CD4-positive, CD25-positive, alpha-beta regulatory T cell (primary cell): ENCODE measurements at regions not wholly inside any gene's neighbourhood (a gene's known extent, or its start where the extent isn't known, plus 50 kb on each side); places are given as distances from the start of the nearest gene placed in this dataset.

Source experiments
- ATAC-seq, 2 donors: fragments of 150-1000 bp; cut with Tn5 transposase; one replicate each; pipeline ENCODE4 v1.10.0; 2021; ENCODE audit warnings: low read depth in 2 of 2, moderate number of reproducible peaks in 2 of 2, moderate library complexity in 1 of 2
- DNase-seq, 3 donors: peaks; one replicate each; pipeline versions ENCODE4 v3.0.0 to v3.0.0-alpha.2; 2012 to 2022; ENCODE audit warnings: mixed read lengths in 1 of 3
- H3K27ac ChIP-seq: one replicate; pipeline ENCODE4 v1.7.0; 2013; ENCODE audit warnings: mild to moderate bottlenecking, low read length; ENCODE audit not compliant: insufficient read depth, poor library complexity, severe bottlenecking
- H3K27me3 ChIP-seq: one replicate; pipeline ENCODE4 v1.7.0; 2013; ENCODE audit warnings: low read length; ENCODE audit not compliant: control insufficient read depth, insufficient read depth
- H3K36me3 ChIP-seq: one replicate; pipeline ENCODE4 v1.7.0; 2013; ENCODE audit warnings: mild to moderate bottlenecking, low read length, moderate library complexity; ENCODE audit not compliant: control insufficient read depth, insufficient read depth
- H3K4me1 ChIP-seq: 2 replicates; pipeline ENCODE4 v1.7.0; 2013; ENCODE audit warnings: mild to moderate bottlenecking, low read length; ENCODE audit not compliant: insufficient read depth, control insufficient read depth, poor library complexity, severe bottlenecking
- H3K4me3 ChIP-seq: one replicate; pipeline ENCODE4 v1.7.0; 2013; ENCODE audit warnings: low read depth, mild to moderate bottlenecking, low read length, moderate library complexity
- H3K9me3 ChIP-seq, 2 experiments: 1 replicate in 1 of 2; 2 replicates in 1 of 2; pipeline ENCODE4 v1.7.0; 2013; ENCODE audit warnings: low read length in 2 of 2, mild to moderate bottlenecking in 1 of 2, moderate library complexity in 1 of 2; ENCODE audit not compliant: control insufficient read depth in 2 of 2
- H3K27ac Mint-ChIP-seq, 3 donors: one replicate each; pipeline ENCODE4 v1.8.0; 2020 to 2022; ENCODE audit warnings: mild to moderate bottlenecking in 3 of 3, mixed read lengths in 3 of 3, moderate library complexity in 2 of 3
- H3K27me3 Mint-ChIP-seq: one replicate; pipeline ENCODE4 v1.8.0; 2022; ENCODE audit warnings: mild to moderate bottlenecking, mixed read lengths
- H3K36me3 Mint-ChIP-seq: one replicate; pipeline ENCODE4 v1.8.0; 2020; ENCODE audit warnings: mixed read lengths
- H3K4me1 Mint-ChIP-seq, 4 donors: one replicate each; pipeline ENCODE4 v1.8.0; 2020 to 2022; ENCODE audit warnings: mixed read lengths in 4 of 4, mild to moderate bottlenecking in 1 of 4
- H3K4me3 Mint-ChIP-seq, 4 donors: one replicate each; pipeline ENCODE4 v1.8.0; 2020 to 2022; ENCODE audit warnings: mild to moderate bottlenecking in 4 of 4, mixed read lengths in 4 of 4, moderate library complexity in 3 of 4
- H3K9me3 Mint-ChIP-seq, 7 donors: one replicate each; pipeline ENCODE4 v1.8.0; 2020 to 2022; ENCODE audit warnings: mixed read lengths in 7 of 7, mild to moderate bottlenecking in 3 of 7, moderate library complexity in 2 of 7

- no peak overlapping the region for H3K27ac Mint-ChIP-seq
- ATAC-seq, result no peak
Observed at GRCh38 chr6:53717566-53717965, 52.0 kb upstream of the KLHL31 start.

GRCh38 chr6:53715434-53715833 is 49.9 kb upstream of the KLHL31 start:
- peaks cover 2 to 6% (median 4%) of the 10 kb centered on the region in 4 donors for H3K4me1 Mint-ChIP-seq
- H3K36me3 Mint-ChIP-seq, result no peaks in the 10 kb centered on the region
- no peaks in the 10 kb centered on the region for H3K4me1 ChIP-seq
- H3K4me3 Mint-ChIP-seq, result no peak overlapping the region
- ATAC-seq (no peak), DNase-seq (no peak)
- peaks cover 0 to 4% (median 0%) of the 10 kb centered on the region in 7 donors for H3K9me3 Mint-ChIP-seq
- H3K27ac Mint-ChIP-seq, result no peak overlapping the region
- peaks cover 51% of the 10 kb centered on the region for H3K27me3 Mint-ChIP-seq
- H3K4me3 ChIP-seq, result no peak overlapping the region
- peaks cover 20% of the 10 kb centered on the region for H3K27me3 ChIP-seq
- H3K9me3 ChIP-seq, result no peaks in the 10 kb centered on the region
- H3K36me3 ChIP-seq, result no peaks in the 10 kb centered on the region
- no peak overlapping the region for H3K27ac ChIP-seq

More at GRCh38 chr6:53717566-53717965, 52.0 kb upstream of the KLHL31 start:
- DNase-seq, result no peak
- no peaks in the 10 kb centered on the region for H3K9me3 ChIP-seq
- Mint-ChIP-seq H3K27me3 (peaks cover 40% of the 10 kb centered on the region), H3K4me3 (no peak overlapping the region), H3K36me3 (no peaks in the 10 kb centered on the region), H3K4me1 (peaks cover 2 to 6% (median 4%) of the 10 kb centered on the region in 4 donors), H3K9me3 (no peaks in the 10 kb centered on the region)
- no peaks in the 10 kb centered on the region for H3K4me1 ChIP-seq
- H3K27me3 ChIP-seq, result peaks cover 16% of the 10 kb centered on the region
- H3K36me3 ChIP-seq, result no peaks in the 10 kb centered on the region
- H3K4me3 ChIP-seq, result no peak overlapping the region
- H3K27ac ChIP-seq, result no peak overlapping the region
